Caco-2 (cell line): ENCODE measurements at regions not wholly inside any gene's neighbourhood (a gene's known extent, or its start where the extent isn't known, plus 50 kb on each side); places are given as distances from the start of the nearest gene placed in this dataset.

ENCODE experiments used
- BruUV-seq: library from RNA; stranded (reverse); fragments of 400-500 nt; replicated peaks from 2 replicates; lab custom pipeline; 2021; lab: Mats Ljungman, UMichigan
- CTCF ChIA-PET: fragments of 300-600 bp; sonication (Branson Sonifier 250); formaldehyde crosslinking; loops from one replicate; lab custom pipeline; 2022; ENCODE audit warnings: antibody characterized with exemption; lab: Charles Lee
- POLR2A ChIA-PET: fragments of 300-600 bp; sonication (Branson Sonifier 250); formaldehyde crosslinking; loops from one replicate; lab custom pipeline; 2022; ENCODE audit warnings: antibody characterized with exemption; lab: Charles Lee
- DNase-seq, 2 experiments: peaks; one replicate each; pipeline versions ENCODE4 v3.0.0 to v3.0.0-alpha.2; 2020 to 2022
- H3K27me3 ChIP-seq: replicated peaks from 2 replicates; pipeline ENCODE4 v1.6.0; 2011; ENCODE audit warnings: low read length; ENCODE audit not compliant: control insufficient read depth, insufficient read depth
- H3K36me3 ChIP-seq: 2 replicates; pipeline ENCODE4 v1.5.1; 2011; ENCODE audit warnings: low read length; ENCODE audit not compliant: control insufficient read depth, insufficient read depth
- H3K4me1 ChIP-seq: fragments of 250-450 bp; sonication (Bioruptor Pico); 2 replicates; pipeline ENCODE4 v1.5.1; 2020; ENCODE audit warnings: mild to moderate bottlenecking
- H3K4me3 ChIP-seq: 2 replicates; pipeline ENCODE4 v1.5.1; 2011; ENCODE audit warnings: low read depth, mild to moderate bottlenecking, control low read depth, low read length
- H3K9me3 ChIP-seq: fragments of 250-450 bp; sonication (Bioruptor Pico); 2 replicates; pipeline ENCODE4 v1.5.1; 2020; ENCODE audit warnings: mild to moderate bottlenecking, moderate library complexity
- H3K27ac Mint-ChIP-seq: one replicate; pipeline ENCODE4 v1.8.0; 2022; ENCODE audit warnings: mixed read lengths; ENCODE audit not compliant: unreplicated experiment
- H3K27me3 Mint-ChIP-seq: one replicate; pipeline ENCODE4 v1.8.0; 2022; ENCODE audit warnings: mixed read lengths; ENCODE audit not compliant: insufficient read depth, unreplicated experiment
- H3K36me3 Mint-ChIP-seq: one replicate; pipeline ENCODE4 v1.8.0; 2022; ENCODE audit warnings: mild to moderate bottlenecking, mixed read lengths; ENCODE audit not compliant: insufficient read depth, unreplicated experiment
- H3K4me1 Mint-ChIP-seq: one replicate; pipeline ENCODE4 v1.8.0; 2022; ENCODE audit warnings: low read depth, mixed read lengths; ENCODE audit not compliant: unreplicated experiment
- H3K4me3 Mint-ChIP-seq: one replicate; pipeline ENCODE4 v1.8.0; 2022; ENCODE audit warnings: mild to moderate bottlenecking, moderate library complexity, mixed read lengths; ENCODE audit not compliant: unreplicated experiment
- H3K9me3 Mint-ChIP-seq: one replicate; pipeline ENCODE4 v1.8.0; 2022; ENCODE audit warnings: mixed read lengths; ENCODE audit not compliant: unreplicated experiment
- intact Hi-C: fragments of 100-400 bp; cut with micrococcal nuclease; formaldehyde crosslinking; loops from one replicate; pipeline ENCODE4 v1.10.0; 2022; ENCODE audit not compliant: unreplicated experiment
- TF ChIP-seq, protein P1 (sequence below), 2 experiments: fragments of 200-600 bp in 1 of 2; IDR thresholded peaks; 1 replicate in 1 of 2; 2 replicates in 1 of 2; pipeline versions ENCODE4 v1.5.1 to v1.8.0; 2011 to 2022; ENCODE audit warnings: antibody characterized with exemption in 1 of 2, control low read depth in 1 of 2, inconsistent platforms in 1 of 2, low read depth in 1 of 2, low read length in 1 of 2, mild to moderate bottlenecking in 1 of 2, moderate library complexity in 1 of 2; ENCODE audit not compliant: insufficient read depth in 1 of 2, severe bottlenecking in 1 of 2, unreplicated experiment in 1 of 2

DNA sequence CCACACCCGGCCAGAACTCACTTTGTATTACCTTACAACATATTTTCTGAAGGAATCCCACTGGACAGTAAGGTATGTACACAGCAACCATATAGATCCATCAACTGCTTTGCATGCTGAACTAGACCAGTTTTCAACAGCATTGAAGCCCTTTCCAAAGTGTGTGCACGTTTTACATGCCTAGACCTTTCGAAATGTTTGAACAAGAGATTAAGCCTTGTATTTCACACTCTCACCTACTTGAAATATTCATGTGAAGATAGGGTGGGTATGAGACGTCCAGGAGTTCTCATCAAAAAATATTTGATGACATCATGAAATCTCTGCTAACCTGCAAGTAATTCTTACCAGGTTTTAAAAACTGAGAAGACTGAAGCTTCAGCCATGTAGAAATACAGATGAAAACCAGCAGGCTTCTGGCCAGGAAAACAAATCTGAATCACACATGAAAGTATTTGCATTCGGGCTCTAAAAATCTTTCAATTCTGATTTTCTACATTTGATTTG, 387.0 kb upstream of the PSMD7 start:
- Histone ChIP-seq H3K4me1 (no peaks in the 10 kb centered on the region), H3K9me3 (no peaks in the 10 kb centered on the region), H3K4me3 (no peak overlapping the region), H3K36me3 (no peaks in the 10 kb centered on the region), H3K27me3 (no peaks in the 10 kb centered on the region)
- Mint-ChIP-seq H3K9me3 (no peaks in the 10 kb centered on the region), H3K36me3 (no peaks in the 10 kb centered on the region), H3K27me3 (peaks cover 21% of the 10 kb centered on the region), H3K4me3 (no peak overlapping the region), H3K4me1 (no peaks in the 10 kb centered on the region), H3K27ac (no peak overlapping the region)
- CTCF ChIA-PET: no interaction called here
- TF ChIP-seq, protein P1, sequence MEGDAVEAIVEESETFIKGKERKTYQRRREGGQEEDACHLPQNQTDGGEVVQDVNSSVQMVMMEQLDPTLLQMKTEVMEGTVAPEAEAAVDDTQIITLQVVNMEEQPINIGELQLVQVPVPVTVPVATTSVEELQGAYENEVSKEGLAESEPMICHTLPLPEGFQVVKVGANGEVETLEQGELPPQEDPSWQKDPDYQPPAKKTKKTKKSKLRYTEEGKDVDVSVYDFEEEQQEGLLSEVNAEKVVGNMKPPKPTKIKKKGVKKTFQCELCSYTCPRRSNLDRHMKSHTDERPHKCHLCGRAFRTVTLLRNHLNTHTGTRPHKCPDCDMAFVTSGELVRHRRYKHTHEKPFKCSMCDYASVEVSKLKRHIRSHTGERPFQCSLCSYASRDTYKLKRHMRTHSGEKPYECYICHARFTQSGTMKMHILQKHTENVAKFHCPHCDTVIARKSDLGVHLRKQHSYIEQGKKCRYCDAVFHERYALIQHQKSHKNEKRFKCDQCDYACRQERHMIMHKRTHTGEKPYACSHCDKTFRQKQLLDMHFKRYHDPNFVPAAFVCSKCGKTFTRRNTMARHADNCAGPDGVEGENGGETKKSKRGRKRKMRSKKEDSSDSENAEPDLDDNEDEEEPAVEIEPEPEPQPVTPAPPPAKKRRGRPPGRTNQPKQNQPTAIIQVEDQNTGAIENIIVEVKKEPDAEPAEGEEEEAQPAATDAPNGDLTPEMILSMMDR (IDR thresholded peaks at IDR 0.05; ENCODE audit: insufficient read depth in 1 of 2, low read depth in 1 of 2, low read length in 1 of 2, severe bottlenecking in 1 of 2, unreplicated experiment in 1 of 2): no peak
- intact Hi-C loops: no loop called here
- POLR2A ChIA-PET: no interaction called here
- BruUV-seq: no TSS peak
- no peak for DNase-seq

DNA sequence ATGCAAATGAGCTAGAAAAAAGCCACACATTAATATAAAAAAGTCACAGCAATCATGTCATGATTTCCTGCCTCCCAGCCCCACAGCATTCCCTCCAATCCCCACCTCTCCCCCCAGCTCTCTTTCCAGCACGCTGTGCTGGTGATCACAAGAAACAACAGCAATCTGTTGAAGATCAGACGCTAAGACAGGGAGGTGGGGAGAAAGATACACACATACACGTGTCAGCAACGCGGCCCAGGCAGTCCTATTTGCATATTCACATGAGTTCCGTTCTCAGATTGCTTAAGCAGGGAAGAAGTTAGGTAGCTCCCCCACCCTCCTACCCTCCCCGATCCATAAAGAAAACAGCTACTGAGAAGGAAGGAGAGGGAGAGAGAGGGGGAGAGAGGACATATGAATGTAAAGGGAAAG, 405.5 kb upstream of the PSMD7 start:
- H3K27ac Mint-ChIP-seq: no peak overlapping the region
- H3K36me3 ChIP-seq: no peaks in the 10 kb centered on the region
- no peaks in the 10 kb centered on the region for H3K27me3 ChIP-seq
- no TSS peak for BruUV-seq
- no peaks in the 10 kb centered on the region for H3K9me3 Mint-ChIP-seq
- no peak overlapping the region for H3K4me3 Mint-ChIP-seq
- intact Hi-C loops: no loop called here
- peaks cover 47% of the 10 kb centered on the region for H3K27me3 Mint-ChIP-seq
- H3K36me3 Mint-ChIP-seq: no peaks in the 10 kb centered on the region
- H3K4me1 ChIP-seq: no peaks in the 10 kb centered on the region
- TF ChIP-seq, protein P1 (IDR thresholded peaks at IDR 0.05; ENCODE audit: insufficient read depth in 1 of 2, low read depth in 1 of 2, low read length in 1 of 2, severe bottlenecking in 1 of 2, unreplicated experiment in 1 of 2): no peak
- no peak for DNase-seq
- H3K4me3 ChIP-seq: no peak overlapping the region
- peaks cover 7% of the 10 kb centered on the region for H3K4me1 Mint-ChIP-seq
- ChIA-PET POLR2A (no interaction called here), CTCF (interaction anchor here (0.8 kb wide), 1 partner anchor 10 kb away, joined by 3 read pairs; no protein-coding TSS in a partner anchor)
- no peaks in the 10 kb centered on the region for H3K9me3 ChIP-seq

DNA sequence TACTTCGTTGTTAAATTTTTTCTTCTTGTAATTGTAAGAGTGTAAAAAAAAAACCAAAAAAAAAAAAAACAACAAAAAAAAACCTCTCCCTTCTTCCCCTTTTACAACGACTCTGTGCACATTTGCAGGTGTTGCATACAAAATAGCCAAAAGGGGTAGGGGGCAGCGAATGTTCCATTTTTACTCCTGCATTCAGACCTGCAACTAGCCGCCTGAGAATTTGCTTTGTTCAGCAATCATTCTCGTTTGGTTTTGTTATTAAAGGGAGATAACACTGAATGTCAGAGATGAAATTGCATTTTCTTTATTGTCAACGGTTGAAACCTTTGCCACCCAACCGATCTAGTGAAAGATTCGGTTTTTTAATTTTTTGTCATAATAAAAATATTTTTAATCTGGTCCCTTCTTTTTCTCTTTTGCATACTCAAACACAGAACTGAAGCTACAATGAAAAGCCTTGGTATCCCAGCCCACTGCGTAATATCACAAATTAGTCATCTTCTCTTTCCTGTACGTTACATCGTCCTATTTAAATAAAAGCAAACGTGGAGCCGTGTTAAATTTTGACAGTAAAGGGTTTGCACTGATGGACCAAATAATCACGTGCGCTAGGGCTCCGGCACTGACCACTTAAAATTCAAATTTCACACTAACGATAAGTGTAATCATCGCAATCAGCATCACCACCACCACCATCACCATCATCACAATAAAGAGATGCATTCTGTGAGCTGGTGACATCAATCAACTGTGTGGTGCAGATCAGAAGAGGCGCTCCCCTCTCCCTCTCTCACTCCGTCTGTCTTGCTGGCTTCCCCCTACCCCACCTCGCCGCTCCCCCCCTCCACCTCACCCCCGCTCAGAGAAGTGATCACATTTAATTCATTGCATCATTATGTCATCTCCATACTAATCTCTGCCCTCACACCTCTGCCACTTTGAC, 406.2 kb upstream of the PSMD7 start:
- no peaks in the 10 kb centered on the region for H3K36me3 Mint-ChIP-seq
- no peaks in the 10 kb centered on the region for H3K4me1 ChIP-seq
- no peaks in the 10 kb centered on the region for H3K9me3 ChIP-seq
- no peak for DNase-seq
- H3K36me3 ChIP-seq: no peaks in the 10 kb centered on the region
- POLR2A ChIA-PET: no interaction called here
- H3K4me1 Mint-ChIP-seq: peaks cover 7% of the 10 kb centered on the region
- H3K9me3 Mint-ChIP-seq: no peaks in the 10 kb centered on the region
- no peak overlapping the region for H3K27ac Mint-ChIP-seq
- H3K4me3 ChIP-seq: no peak overlapping the region
- CTCF ChIA-PET: interaction anchor here (0.8 kb wide), 1 partner anchor 9 kb away, joined by 3 read pairs; no protein-coding TSS in a partner anchor
- TF ChIP-seq, protein P1 (IDR thresholded peaks at IDR 0.05; ENCODE audit: insufficient read depth in 1 of 2, low read depth in 1 of 2, low read length in 1 of 2, severe bottlenecking in 1 of 2, unreplicated experiment in 1 of 2): no peak
- no peaks in the 10 kb centered on the region for H3K27me3 ChIP-seq
- intact Hi-C loops: no loop called here
- H3K27me3 Mint-ChIP-seq: peaks cover 51% of the 10 kb centered on the region
- no TSS peak for BruUV-seq
- H3K4me3 Mint-ChIP-seq: no peak overlapping the region
